Small intestine (tissue), 7 donors: ENCODE measurements at regions not wholly inside any gene's neighbourhood (a gene's known extent, or its start where the extent isn't known, plus 50 kb on each side); places are given as distances from the start of the nearest gene placed in this dataset.

Experiments used
- DNase-seq, 2 donors: peaks; one replicate each; pipeline versions ENCODE4 v3.0.0 to v3.0.0-alpha.2; 2013
- FAIRE-seq: peaks from 2 replicates; lab custom pipeline; 2012; peaks lifted over from hg19 to GRCh38; lab: Jason Lieb, UNC
- H3K27ac ChIP-seq, 3 donors: one replicate each; pipeline ENCODE4 v1.5.1; 2013; ENCODE audit warnings: low read length in 2 of 3, mild to moderate bottlenecking in 2 of 3, control low read depth in 1 of 3, inconsistent platforms in 1 of 3, low read depth in 1 of 3, moderate library complexity in 1 of 3
- H3K27me3 ChIP-seq, 3 donors: one replicate each; pipeline ENCODE4 v1.6.1; 2013; ENCODE audit warnings: low read length in 3 of 3, inconsistent platforms in 1 of 3; ENCODE audit not compliant: control insufficient read depth in 3 of 3, insufficient read depth in 3 of 3
- H3K36me3 ChIP-seq, 3 donors: one replicate each; pipeline ENCODE4 v1.6.1; 2013; ENCODE audit warnings: low read length in 3 of 3, inconsistent platforms in 1 of 3, low read depth in 1 of 3, mild to moderate bottlenecking in 1 of 3, moderate library complexity in 1 of 3; ENCODE audit not compliant: control insufficient read depth in 3 of 3, insufficient read depth in 2 of 3
- H3K4me1 ChIP-seq, 3 donors: one replicate each; pipeline ENCODE4 v1.6.1; 2013; ENCODE audit warnings: low read length in 2 of 3, inconsistent platforms in 1 of 3, low read depth in 1 of 3, mild to moderate bottlenecking in 1 of 3, moderate library complexity in 1 of 3; ENCODE audit not compliant: control insufficient read depth in 3 of 3, insufficient read depth in 2 of 3
- H3K4me3 ChIP-seq, 3 donors: one replicate each; pipeline ENCODE4 v1.5.1; 2013; ENCODE audit warnings: low read length in 3 of 3, control low read depth in 1 of 3, inconsistent platforms in 1 of 3, low read depth in 1 of 3, mild to moderate bottlenecking in 1 of 3, moderate library complexity in 1 of 3
- H3K9me3 ChIP-seq, 2 donors: one replicate each; pipeline ENCODE4 v1.6.1; 2013; ENCODE audit warnings: low read depth in 1 of 2, low read length in 1 of 2; ENCODE audit not compliant: control insufficient read depth in 2 of 2, insufficient read depth in 1 of 2
- WGBS, 3 donors: extraction: QIAGEN DNeasy Blood & Tissue Kit; methylation state at CpG; one replicate each; pipeline ENCODE4 v1.1.7; 2013; 5-methylcytosine and 5-hydroxymethylcytosine counted together
- donor health status: healthy with polysubstance abuse.
- donor health status: control.
- donor health status: control.
- donor health status: Bipolar disorder and iron deficiency.
- donor health status: healthy.

- WGBS, 3 donors, result 86 to 88% (median 88%) methylated on average over 11 of the region's 11 CpGs
- Histone ChIP-seq H3K4me3 (no peak overlapping the region), H3K27me3 (no peaks in the 10 kb centered on the region), H3K27ac (no peak overlapping the region), H3K4me1 (no peaks in the 10 kb centered on the region), H3K36me3 (no peaks in the 10 kb centered on the region), H3K9me3 (no peaks in the 10 kb centered on the region)
- DNase-seq, result no peak
- FAIRE-seq, result no peak
Observed at GRCh38 chr10:44468525-44468924, 83.6 kb upstream of the CXCL12 start.

- no peaks in the 10 kb centered on the region for H3K36me3 ChIP-seq
- no peak for FAIRE-seq
- H3K9me3 ChIP-seq, result no peaks in the 10 kb centered on the region
- H3K4me3 ChIP-seq, result no peak overlapping the region
- no peak for DNase-seq
- H3K27me3 ChIP-seq, result no peaks in the 10 kb centered on the region
- 76 to 80% (median 79%) methylated on average over 4 of the region's 4 CpGs for WGBS, 3 donors
- H3K27ac ChIP-seq, result no peak overlapping the region
- no peaks in the 10 kb centered on the region for H3K4me1 ChIP-seq
Observed at GRCh38 chr10:44468965-44469364, 84.1 kb upstream of the CXCL12 start.

GRCh38 chr10:44470784-44471183, 85.9 kb upstream of the CXCL12 start:
- H3K4me3 ChIP-seq, result no peak overlapping the region
- no peak for FAIRE-seq
- no peaks in the 10 kb centered on the region for H3K36me3 ChIP-seq
- H3K4me1 ChIP-seq, result no peaks in the 10 kb centered on the region
- no peaks in the 10 kb centered on the region for H3K27me3 ChIP-seq
- no peak overlapping the region for H3K27ac ChIP-seq
- no peak for DNase-seq
- 70 to 79% (median 79%) methylated on average over 2 of the region's 2 CpGs for WGBS, 3 donors
- H3K9me3 ChIP-seq, result no peaks in the 10 kb centered on the region

- no peaks in the 10 kb centered on the region for H3K9me3 ChIP-seq
- H3K27me3 ChIP-seq, result no peaks in the 10 kb centered on the region
- no peaks in the 10 kb centered on the region for H3K36me3 ChIP-seq
- 78 to 87% (median 83%) methylated on average over 5 of the region's 5 CpGs for WGBS, 3 donors
- no peak overlapping the region for H3K27ac ChIP-seq
- DNase-seq, result no peak
- FAIRE-seq, result no peak
- no peaks in the 10 kb centered on the region for H3K4me1 ChIP-seq
- H3K4me3 ChIP-seq, result no peak overlapping the region
Observed at GRCh38 chr10:44471410-44471809, 86.5 kb upstream of the CXCL12 start.

GRCh38 chr10:44473146-44473545, 88.2 kb upstream of the CXCL12 start:
- H3K27me3 ChIP-seq, result no peaks in the 10 kb centered on the region
- no peak overlapping the region for H3K4me3 ChIP-seq
- WGBS, 3 donors, result 68 to 87% (median 70%) methylated on average over 3 of the region's 3 CpGs
- DNase-seq (no peak), FAIRE-seq (no peak)
- no peaks in the 10 kb centered on the region for H3K36me3 ChIP-seq
- no peaks in the 10 kb centered on the region for H3K4me1 ChIP-seq
- H3K9me3 ChIP-seq, result no peaks in the 10 kb centered on the region
- H3K27ac ChIP-seq, result no peak overlapping the region

GRCh38 chr10:44476409-44477045, 91.6 kb upstream of the CXCL12 start:
- H3K4me3 ChIP-seq, result no peak overlapping the region
- no peaks in the 10 kb centered on the region for H3K27me3 ChIP-seq
- FAIRE-seq (no peak), DNase-seq (no peak)
- no peak overlapping the region for H3K27ac ChIP-seq
- no peaks in the 10 kb centered on the region for H3K4me1 ChIP-seq
- H3K9me3 ChIP-seq, result peaks cover 0 to 3% of the 10 kb centered on the region in 2 donors
- WGBS, 3 donors, result 74 to 79% (median 78%) methylated on average over 8 of the region's 8 CpGs
- no peaks in the 10 kb centered on the region for H3K36me3 ChIP-seq

GRCh38 chr10:44477046-44477425, 92.1 kb upstream of the CXCL12 start:
- no peak overlapping the region for H3K4me3 ChIP-seq
- H3K27me3 ChIP-seq, result no peaks in the 10 kb centered on the region
- no peak for DNase-seq
- H3K4me1 ChIP-seq, result no peaks in the 10 kb centered on the region
- peaks cover 0 to 3% of the 10 kb centered on the region in 2 donors for H3K9me3 ChIP-seq
- H3K36me3 ChIP-seq, result no peaks in the 10 kb centered on the region
- no peak overlapping the region for H3K27ac ChIP-seq
- WGBS, 3 donors, result 23 to 51% (median 26%) methylated on average over 1 of the region's 1 CpG
- FAIRE-seq, result no peak

GRCh38 chr10:44478040-44478439, 93.1 kb upstream of the CXCL12 start:
- DNase-seq, result no peak
- H3K4me1 ChIP-seq, result no peaks in the 10 kb centered on the region
- no peaks in the 10 kb centered on the region for H3K27me3 ChIP-seq
- no peak for FAIRE-seq
- WGBS, 3 donors, result 90 to 91% (median 90%) methylated on average over 2 of the region's 2 CpGs
- no peak overlapping the region for H3K27ac ChIP-seq
- no peak overlapping the region for H3K4me3 ChIP-seq
- no peaks in the 10 kb centered on the region for H3K36me3 ChIP-seq
- peaks cover 0 to 3% of the 10 kb centered on the region in 2 donors for H3K9me3 ChIP-seq
